ENCODE measurements at regions not wholly inside any gene's neighbourhood (a gene's known extent, or its start where the extent isn't known, plus 50 kb on each side); places are given as distances from the start of the nearest gene placed in this dataset.

GRCh38 chr12:102297412-102297811 lies 99.8 kb upstream of the PMCH start:
- TF ChIP-seq POLR2A (IDR thresholded peaks at IDR 0.05) = no peak
- TF ChIP-seq, protein P1, sequence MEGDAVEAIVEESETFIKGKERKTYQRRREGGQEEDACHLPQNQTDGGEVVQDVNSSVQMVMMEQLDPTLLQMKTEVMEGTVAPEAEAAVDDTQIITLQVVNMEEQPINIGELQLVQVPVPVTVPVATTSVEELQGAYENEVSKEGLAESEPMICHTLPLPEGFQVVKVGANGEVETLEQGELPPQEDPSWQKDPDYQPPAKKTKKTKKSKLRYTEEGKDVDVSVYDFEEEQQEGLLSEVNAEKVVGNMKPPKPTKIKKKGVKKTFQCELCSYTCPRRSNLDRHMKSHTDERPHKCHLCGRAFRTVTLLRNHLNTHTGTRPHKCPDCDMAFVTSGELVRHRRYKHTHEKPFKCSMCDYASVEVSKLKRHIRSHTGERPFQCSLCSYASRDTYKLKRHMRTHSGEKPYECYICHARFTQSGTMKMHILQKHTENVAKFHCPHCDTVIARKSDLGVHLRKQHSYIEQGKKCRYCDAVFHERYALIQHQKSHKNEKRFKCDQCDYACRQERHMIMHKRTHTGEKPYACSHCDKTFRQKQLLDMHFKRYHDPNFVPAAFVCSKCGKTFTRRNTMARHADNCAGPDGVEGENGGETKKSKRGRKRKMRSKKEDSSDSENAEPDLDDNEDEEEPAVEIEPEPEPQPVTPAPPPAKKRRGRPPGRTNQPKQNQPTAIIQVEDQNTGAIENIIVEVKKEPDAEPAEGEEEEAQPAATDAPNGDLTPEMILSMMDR (IDR thresholded peaks at IDR 0.05) = no peak
